ENCODE measurements at regions not wholly inside any gene's neighbourhood (a gene's known extent, or its start where the extent isn't known, plus 50 kb on each side); places are given as distances from the start of the nearest gene placed in this dataset.
A peak's percentile ranks its signal among the peaks of the same experiment; 100 is the strongest.

GRCh38 chr4:12595986-12596385, 888.2 kb downstream of the RAB28 start:
- H3K14ac ChIP-seq (ENCODE audit: insufficient read length) = no peak overlapping the region
- H3K23ac ChIP-seq (ENCODE audit: insufficient read length) = no peak overlapping the region
- 0 out of 2 replicates have a peak overlapping the region, but pooled peaks have one; percentile 62 for H2AFZ ChIP-seq (ENCODE audit: low read length)
- H4K91ac ChIP-seq (replicated peaks; ENCODE audit: insufficient read length, low read length) = no peak overlapping the region
- no peak overlapping the region for H4K8ac ChIP-seq (ENCODE audit: extremely low read depth, insufficient read depth, low read length)
- no peak overlapping the region for H3K18ac ChIP-seq (ENCODE audit: extremely low read depth, low read length)
- H3K9ac ChIP-seq (replicated peaks in 1 of 4; ENCODE audit: extremely low read depth in 1 of 4, low read depth in 3 of 4, low read length in 3 of 4) = no peak overlapping the region
- no peak overlapping the region for H2BK12ac ChIP-seq (ENCODE audit: low read depth, low read length)
- DNase-seq (ENCODE audit: low read depth in 1 of 2, low spot score in 2 of 2) (no peak), FAIRE-seq (peak; percentile 74)
- H3K4me1 ChIP-seq (replicated peaks in 1 of 4; ENCODE audit: control insufficient read depth in 3 of 4, insufficient read depth in 4 of 4, low read length in 3 of 4) = no peaks in the 10 kb centered on the region
- H2BK15ac ChIP-seq (ENCODE audit: low read length) = no peak overlapping the region
- no peaks in the 10 kb centered on the region for H3K79me1 ChIP-seq (ENCODE audit: low read depth, low read length)
- H4K20me1 ChIP-seq (replicated peaks in 1 of 2; ENCODE audit: control insufficient read depth in 1 of 2, insufficient read depth in 2 of 2, low read length in 2 of 2) = no peaks in the 10 kb centered on the region
- no peak overlapping the region for H3K56ac ChIP-seq (replicated peaks; ENCODE audit: insufficient read length, low read depth, low read length)
- no peak overlapping the region for H2BK5ac ChIP-seq (ENCODE audit: low read depth, low read length)
- no peaks in the 10 kb centered on the region for H3K9me3 ChIP-seq (ENCODE audit: insufficient read depth in 2 of 2, low read depth in 1 of 2, low read length in 1 of 2)
- H3K27ac ChIP-seq (ENCODE audit: low read depth, low read length) = no peak overlapping the region
- H2BK120ac ChIP-seq (replicated peaks; ENCODE audit: low read depth, low read length) = no peak overlapping the region
- ChIA-PET CTCF (ENCODE audit: partially characterized antibody) (interaction anchor here (0.7 to 7.1 kb wide), 20 partner anchors 7 to 553 kb away, joined by 3 to 45 read pairs (median 4); no protein-coding TSS in a partner anchor), POLR2A (ENCODE audit: partially characterized antibody) (no interaction called here)
- no peak overlapping the region for H2BK20ac ChIP-seq (ENCODE audit: low read length)
- no peaks in the 10 kb centered on the region for H3K36me3 ChIP-seq (ENCODE audit: control insufficient read depth in 2 of 4, insufficient read depth in 4 of 4, low read length in 3 of 4)
- H3K4ac ChIP-seq (replicated peaks; ENCODE audit: insufficient read length, low read depth, low read length) = no peak overlapping the region
- TF ChIP-seq ZNF274 (IDR thresholded peaks at IDR 0.05; ENCODE audit: borderline replicate concordance, extremely low read depth, low read length) (no peak), RAD21 (IDR thresholded peaks at IDR 0.05 in 1 of 2, conservative IDR thresholded peaks at IDR 0.05 in 1 of 2; ENCODE audit: low read depth in 2 of 2, low read length in 2 of 2) (peak; percentile 57 to 63), CTCF (IDR thresholded peaks at IDR 0.05; ENCODE audit: control extremely low read depth in 1 of 3, insufficient read depth in 1 of 3, low read depth in 1 of 3, low read length in 3 of 3) (peak; percentile 53 to 68 (median 61))
- no peak overlapping the region for H4K5ac ChIP-seq (ENCODE audit: insufficient read length, low read depth, low read length)
- no peak overlapping the region for H2AK5ac ChIP-seq (ENCODE audit: low read depth, low read length)
- no peaks in the 10 kb centered on the region for H3K79me2 ChIP-seq (ENCODE audit: control insufficient read depth in 1 of 2, insufficient read depth in 2 of 2, low read length in 2 of 2)
- H3K4me2 ChIP-seq (ENCODE audit: insufficient read depth in 1 of 2, low read depth in 2 of 2, low read length in 2 of 2) = no peak overlapping the region
- H3K4me3 ChIP-seq (ENCODE audit: extremely low read depth in 1 of 4, insufficient read depth in 2 of 4, low read depth in 3 of 4, low read length in 4 of 4) = no peak overlapping the region
- no peaks in the 10 kb centered on the region for H3K23me2 ChIP-seq (ENCODE audit: low read depth, low read length)
- no peaks in the 10 kb centered on the region for H3K27me3 ChIP-seq (replicated peaks in 1 of 4; ENCODE audit: control insufficient read depth in 3 of 4, extremely low read depth in 1 of 4, insufficient read depth in 3 of 4, low read length in 3 of 4)
